Endothelial cell of umbilical vein (primary cell): ENCODE measurements at regions not wholly inside any gene's neighbourhood (a gene's known extent, or its start where the extent isn't known, plus 50 kb on each side); places are given as distances from the start of the nearest gene placed in this dataset.

ENCODE experiments used
- BruUV-seq: library from RNA; stranded (reverse); fragments of 400-500 nt; replicated peaks from 2 replicates; lab custom pipeline; 2021; lab: Mats Ljungman, UMichigan
- CTCF ChIA-PET: fragments of 300-600, 350-600 bp; sonication (Branson Sonifier 250); formaldehyde crosslinking; loops from one replicate; lab custom pipeline; 2021; ENCODE audit warnings: antibody characterized with exemption, inconsistent platforms; lab: Charles Lee
- POLR2A ChIA-PET: fragments of 300-600, 350-600 bp; sonication (Branson Sonifier 250); formaldehyde crosslinking; loops from one replicate; lab custom pipeline; 2021; ENCODE audit warnings: antibody characterized with exemption, inconsistent platforms; lab: Charles Lee
- DNase-seq: peaks from one replicate; pipeline ENCODE4 v3.0.0-alpha.2; 2011; ENCODE audit warnings: low read depth, low spot score
- FAIRE-seq: peaks from 2 replicates; lab custom pipeline; 2011; peaks lifted over from hg19 to GRCh38; lab: Jason Lieb, UNC
- H2AFZ ChIP-seq: 2 replicates; pipeline ENCODE4 v1.6.0; 2012; ENCODE audit warnings: low read depth, low read length, control low read depth, inconsistent platforms
- H3K27ac ChIP-seq: 2 replicates; pipeline ENCODE4 v1.5.1; 2011; ENCODE audit warnings: low read depth, mild to moderate bottlenecking, control low read depth, low read length, moderate library complexity; ENCODE audit not compliant: insufficient read depth
- H3K27me3 ChIP-seq, 2 experiments: 2 replicates each; pipeline versions ENCODE4 v1.6.0 to v1.6.1; 2011; ENCODE audit warnings: low read length in 2 of 2, mixed read lengths in 1 of 2; ENCODE audit not compliant: control insufficient read depth in 2 of 2, insufficient read depth in 2 of 2
- H3K36me3 ChIP-seq, 2 experiments: 2 replicates in 1 of 2; 3 replicates in 1 of 2; pipeline ENCODE4 v1.5.1; 2011; ENCODE audit warnings: low read length in 2 of 2, mild to moderate bottlenecking in 1 of 2, moderate library complexity in 1 of 2; ENCODE audit not compliant: control insufficient read depth in 2 of 2, insufficient read depth in 2 of 2; ENCODE audit errors: extremely low read depth in 1 of 2
- H3K4me1 ChIP-seq: 3 replicates; pipeline ENCODE4 v1.5.1; 2011; ENCODE audit warnings: mild to moderate bottlenecking, low read length; ENCODE audit not compliant: control insufficient read depth, insufficient read depth; ENCODE audit errors: extremely low read depth
- H3K4me2 ChIP-seq: 2 replicates; pipeline ENCODE4 v1.6.1; 2011; ENCODE audit warnings: low read length, control low read depth, mixed read lengths; ENCODE audit not compliant: insufficient read depth
- H3K4me3 ChIP-seq, 3 experiments: fragments of 200-600 bp in 1 of 3; sonication (generic), shearing (Covaris generic) in 1 of 3; replicated peaks in 1 of 3; 2 replicates each; pipeline ENCODE4 v1.5.1; 2011 to 2016; ENCODE audit warnings: control low read depth in 3 of 3, low read length in 3 of 3, mild to moderate bottlenecking in 2 of 3, inconsistent platforms in 1 of 3, low read depth in 1 of 3, moderate library complexity in 1 of 3; ENCODE audit not compliant: insufficient read depth in 1 of 3
- H3K79me2 ChIP-seq: 2 replicates; pipeline ENCODE4 v1.6.0; 2012; ENCODE audit warnings: low read length, inconsistent platforms; ENCODE audit not compliant: control insufficient read depth, insufficient read depth
- H3K9ac ChIP-seq: replicated peaks from 2 replicates; pipeline ENCODE3; 2011; ENCODE audit warnings: low read length, control low read depth; ENCODE audit not compliant: insufficient read depth; ENCODE audit errors: extremely low read depth
- H3K9me1 ChIP-seq: replicated peaks from 3 replicates; pipeline ENCODE4 v1.6.0; 2011; ENCODE audit warnings: mild to moderate bottlenecking, low read length; ENCODE audit not compliant: control insufficient read depth, insufficient read depth; ENCODE audit errors: extremely low read depth
- H3K9me3 ChIP-seq: replicated peaks from 2 replicates; pipeline ENCODE4 v1.5.1; 2012; ENCODE audit warnings: low read length, inconsistent platforms; ENCODE audit not compliant: control insufficient read depth, insufficient read depth
- H4K20me1 ChIP-seq: replicated peaks from 2 replicates; pipeline ENCODE3; 2011; ENCODE audit warnings: mild to moderate bottlenecking, low read length; ENCODE audit not compliant: control insufficient read depth, insufficient read depth; ENCODE audit errors: extremely low read depth
- CTCF ChIP-seq, 2 donors: IDR thresholded peaks; 1 replicate in 1 of 2; 2 replicates in 1 of 2; pipeline ENCODE4 v1.5.1; 2011; ENCODE audit warnings: low read length in 2 of 2, mild to moderate bottlenecking in 2 of 2, moderate library complexity in 2 of 2, control low read depth in 1 of 2, inconsistent platforms in 1 of 2, low read depth in 1 of 2; ENCODE audit not compliant: insufficient read depth in 1 of 2; ENCODE audit errors: extremely low read depth in 1 of 2
- EZH2 ChIP-seq: IDR thresholded peaks from 2 replicates; pipeline ENCODE4 v1.6.1; 2012; ENCODE audit warnings: borderline replicate concordance, low read depth, mild to moderate bottlenecking, moderate library complexity, low read length, inconsistent platforms; ENCODE audit not compliant: severe bottlenecking
- FOS ChIP-seq: IDR thresholded peaks from 2 replicates; pipeline ENCODE4 v1.6.1; 2011; ENCODE audit warnings: mild to moderate bottlenecking, low read length, moderate library complexity, borderline replicate concordance; ENCODE audit not compliant: insufficient read depth
- GATA2 ChIP-seq: IDR thresholded peaks from 2 replicates; pipeline ENCODE4 v1.7.0; 2011; ENCODE audit warnings: low read depth, mild to moderate bottlenecking, moderate library complexity, mixed read lengths, low read length; ENCODE audit not compliant: insufficient read length, insufficient read depth
- MAX ChIP-seq: IDR thresholded peaks from 2 replicates; pipeline ENCODE4 v1.6.1; 2011; ENCODE audit not compliant: insufficient read depth, insufficient read length
- MYC ChIP-seq: IDR thresholded peaks from one replicate; pipeline ENCODE4 v1.6.1; 2011; ENCODE audit warnings: mild to moderate bottlenecking, low read depth, low read length
- POLR2A ChIP-seq: IDR thresholded peaks from 2 replicates; pipeline ENCODE4 v1.6.1; 2012; ENCODE audit warnings: low read depth, mild to moderate bottlenecking, control low read depth, low read length
- dilution Hi-C: fragments of 300-500 bp; cut with MboI; formaldehyde crosslinking; loops from one replicate; pipeline ENCODE4 v1.15.0; 2019; ENCODE audit warnings: low sequenced_read_pairs; ENCODE audit not compliant: extremely low pct_ligation_motif_present
- intact Hi-C: fragments of 100-400 bp; cut with micrococcal nuclease; formaldehyde crosslinking; loops from one replicate; pipeline ENCODE4 v1.10.0; 2022

GRCh38 chr3:64972793-64973192 lies 285.0 kb upstream of the ADAMTS9 start:
- H3K4me2 ChIP-seq = no peak overlapping the region
- DNase-seq = no peak
- ChIA-PET POLR2A (no interaction called here), CTCF (no interaction called here)
- no peak overlapping the region for H3K4me3 ChIP-seq
- no peak for FAIRE-seq
- no peaks in the 10 kb centered on the region for H3K9me1 ChIP-seq
- no peaks in the 10 kb centered on the region for H3K36me3 ChIP-seq
- no peaks in the 10 kb centered on the region for H3K79me2 ChIP-seq
- BruUV-seq = no TSS peak
- no peaks in the 10 kb centered on the region for H3K27me3 ChIP-seq
- H2AFZ ChIP-seq = no peak overlapping the region
- intact Hi-C loops (no loop called here), dilution Hi-C loops (no loop called here)
- H4K20me1 ChIP-seq = no peaks in the 10 kb centered on the region
- no peak overlapping the region for H3K27ac ChIP-seq
- no peaks in the 10 kb centered on the region for H3K4me1 ChIP-seq
- TF ChIP-seq EZH2 (no peak), MYC (no peak), CTCF (IDR thresholded peaks at IDR 0.05; ENCODE audit: extremely low read depth in 1 of 2, insufficient read depth in 1 of 2, low read depth in 1 of 2, low read length in 2 of 2) (no peak), GATA2 (no peak), FOS (no peak), MAX (no peak), POLR2A (no peak)
- H3K9me3 ChIP-seq = no peaks in the 10 kb centered on the region
- no peak overlapping the region for H3K9ac ChIP-seq
